ENCODE measurements at regions not wholly inside any gene's neighbourhood (a gene's known extent, or its start where the extent isn't known, plus 50 kb on each side); places are given as distances from the start of the nearest gene placed in this dataset.

DNA sequence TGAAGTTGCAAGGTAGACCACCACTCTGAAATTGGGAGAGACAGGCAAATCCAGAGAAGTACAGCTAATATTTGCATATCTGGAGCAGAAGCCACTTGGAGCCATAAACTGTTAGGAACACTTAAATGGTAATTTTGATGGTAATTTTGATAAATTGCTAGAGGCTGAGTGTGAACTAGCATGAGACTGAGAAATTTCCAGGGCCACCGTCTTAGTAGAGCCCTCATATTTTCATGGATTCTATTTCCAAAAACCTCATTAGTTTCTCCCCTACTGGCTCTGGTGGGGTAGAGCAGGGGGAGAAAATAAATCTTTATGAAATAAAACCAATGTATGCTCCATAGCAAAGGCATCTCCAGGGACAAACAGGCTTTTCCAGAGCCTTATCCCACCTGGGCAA lies 429.4 kb upstream of the DIPK2B start:
- H3K27me3 ChIP-seq, result no peaks in the 10 kb centered on the region
- no peaks in the 10 kb centered on the region for H3K36me3 ChIP-seq
- H3K4me1 ChIP-seq, result no peaks in the 10 kb centered on the region
- H3K4me3 ChIP-seq, result no peak overlapping the region
- no peak for DNase-seq
- H3K9me3 ChIP-seq, result no peaks in the 10 kb centered on the region
- TF ChIP-seq, protein P1, sequence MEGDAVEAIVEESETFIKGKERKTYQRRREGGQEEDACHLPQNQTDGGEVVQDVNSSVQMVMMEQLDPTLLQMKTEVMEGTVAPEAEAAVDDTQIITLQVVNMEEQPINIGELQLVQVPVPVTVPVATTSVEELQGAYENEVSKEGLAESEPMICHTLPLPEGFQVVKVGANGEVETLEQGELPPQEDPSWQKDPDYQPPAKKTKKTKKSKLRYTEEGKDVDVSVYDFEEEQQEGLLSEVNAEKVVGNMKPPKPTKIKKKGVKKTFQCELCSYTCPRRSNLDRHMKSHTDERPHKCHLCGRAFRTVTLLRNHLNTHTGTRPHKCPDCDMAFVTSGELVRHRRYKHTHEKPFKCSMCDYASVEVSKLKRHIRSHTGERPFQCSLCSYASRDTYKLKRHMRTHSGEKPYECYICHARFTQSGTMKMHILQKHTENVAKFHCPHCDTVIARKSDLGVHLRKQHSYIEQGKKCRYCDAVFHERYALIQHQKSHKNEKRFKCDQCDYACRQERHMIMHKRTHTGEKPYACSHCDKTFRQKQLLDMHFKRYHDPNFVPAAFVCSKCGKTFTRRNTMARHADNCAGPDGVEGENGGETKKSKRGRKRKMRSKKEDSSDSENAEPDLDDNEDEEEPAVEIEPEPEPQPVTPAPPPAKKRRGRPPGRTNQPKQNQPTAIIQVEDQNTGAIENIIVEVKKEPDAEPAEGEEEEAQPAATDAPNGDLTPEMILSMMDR (IDR thresholded peaks at IDR 0.05), result no peak
- no peak overlapping the region for H3K9ac ChIP-seq (ENCODE audit: low read depth in 2 of 2, low read length in 2 of 2)
- H3K27ac ChIP-seq, result no peak overlapping the region
- intact Hi-C loops (cut with DNase I), result no loop called here

DNA sequence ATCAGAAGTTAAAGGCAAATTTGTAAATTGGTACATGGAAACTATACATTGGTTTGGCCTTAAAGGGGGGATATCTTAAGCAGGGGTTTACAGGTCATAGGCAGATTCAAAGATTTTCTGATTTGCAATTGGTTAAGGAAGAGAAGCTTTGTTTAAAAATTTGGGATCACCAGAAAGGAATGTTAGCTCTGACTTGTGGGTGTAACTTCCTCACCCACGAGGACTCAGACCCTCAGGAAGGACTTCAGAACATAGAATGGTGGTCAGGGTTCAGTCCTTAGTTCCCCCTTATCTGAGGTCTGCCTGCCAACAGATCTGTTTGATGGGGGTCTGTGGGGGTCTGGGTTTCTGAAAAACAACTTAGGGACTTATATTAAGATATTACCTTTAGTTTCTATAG lies 427.4 kb upstream of the DIPK2B start:
- TF ChIP-seq, protein P1 (IDR thresholded peaks at IDR 0.05), result no peak
- H3K27me3 ChIP-seq, result no peaks in the 10 kb centered on the region
- no peak overlapping the region for H3K9ac ChIP-seq (ENCODE audit: low read depth in 2 of 2, low read length in 2 of 2)
- no peaks in the 10 kb centered on the region for H3K4me1 ChIP-seq
- H3K4me3 ChIP-seq, result no peak overlapping the region
- H3K9me3 ChIP-seq, result no peaks in the 10 kb centered on the region
- no peak for DNase-seq
- intact Hi-C loops (cut with DNase I), result no loop called here
- H3K36me3 ChIP-seq, result no peaks in the 10 kb centered on the region
- H3K27ac ChIP-seq, result no peak overlapping the region

DNA sequence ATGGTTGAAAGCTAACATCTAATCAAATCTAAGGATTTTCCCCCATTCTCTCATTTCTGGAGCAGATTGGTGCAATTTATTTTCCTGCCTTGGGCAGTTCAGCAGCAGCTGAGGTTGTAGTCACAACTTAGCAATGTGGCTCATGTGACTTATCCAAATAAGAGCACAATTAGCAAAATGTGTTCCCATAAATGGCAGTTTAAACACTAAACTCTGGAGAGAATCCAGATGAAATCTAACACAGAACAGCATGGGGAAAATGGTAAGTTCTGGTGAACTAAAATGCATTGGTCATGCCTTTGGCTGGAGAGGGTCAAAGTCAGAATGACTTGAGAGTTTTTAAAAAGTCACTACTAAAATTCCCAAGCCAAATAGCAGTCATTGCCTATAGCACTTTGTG lies 422.6 kb upstream of the DIPK2B start:
- TF ChIP-seq, protein P1 (IDR thresholded peaks at IDR 0.05), result no peak
- no peak for DNase-seq
- no peaks in the 10 kb centered on the region for H3K9me3 ChIP-seq
- H3K27me3 ChIP-seq, result no peaks in the 10 kb centered on the region
- no peak overlapping the region for H3K4me3 ChIP-seq
- H3K9ac ChIP-seq (ENCODE audit: low read depth in 2 of 2, low read length in 2 of 2), result no peak overlapping the region
- no peaks in the 10 kb centered on the region for H3K4me1 ChIP-seq
- H3K36me3 ChIP-seq, result no peaks in the 10 kb centered on the region
- intact Hi-C loops (cut with DNase I), result no loop called here
- no peak overlapping the region for H3K27ac ChIP-seq

DNA sequence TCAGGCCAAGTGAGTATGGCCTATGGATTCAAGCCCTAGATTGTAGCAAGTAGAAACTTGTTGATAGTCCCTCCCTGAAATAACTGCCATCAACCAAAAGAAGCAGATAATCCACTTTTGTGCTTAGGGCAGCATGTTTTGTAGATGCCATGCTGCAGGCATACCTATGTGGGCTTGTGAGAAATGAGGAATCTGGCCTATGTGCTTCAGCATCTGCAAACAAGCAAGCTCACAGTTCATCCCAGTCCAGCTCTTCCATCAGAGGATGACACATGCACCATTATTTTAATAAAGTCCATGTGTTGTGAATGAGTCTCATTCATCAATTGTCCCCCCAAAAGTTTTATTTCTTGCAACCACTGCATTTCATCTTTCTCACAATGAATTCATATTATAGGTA lies 421.9 kb upstream of the DIPK2B start:
- TF ChIP-seq, protein P1 (IDR thresholded peaks at IDR 0.05), result no peak
- no peak overlapping the region for H3K9ac ChIP-seq (ENCODE audit: low read depth in 2 of 2, low read length in 2 of 2)
- no peak overlapping the region for H3K27ac ChIP-seq
- DNase-seq, result no peak
- H3K9me3 ChIP-seq, result no peaks in the 10 kb centered on the region
- intact Hi-C loops (cut with DNase I), result no loop called here
- no peaks in the 10 kb centered on the region for H3K4me1 ChIP-seq
- no peak overlapping the region for H3K4me3 ChIP-seq
- H3K36me3 ChIP-seq, result no peaks in the 10 kb centered on the region
- no peaks in the 10 kb centered on the region for H3K27me3 ChIP-seq

DNA sequence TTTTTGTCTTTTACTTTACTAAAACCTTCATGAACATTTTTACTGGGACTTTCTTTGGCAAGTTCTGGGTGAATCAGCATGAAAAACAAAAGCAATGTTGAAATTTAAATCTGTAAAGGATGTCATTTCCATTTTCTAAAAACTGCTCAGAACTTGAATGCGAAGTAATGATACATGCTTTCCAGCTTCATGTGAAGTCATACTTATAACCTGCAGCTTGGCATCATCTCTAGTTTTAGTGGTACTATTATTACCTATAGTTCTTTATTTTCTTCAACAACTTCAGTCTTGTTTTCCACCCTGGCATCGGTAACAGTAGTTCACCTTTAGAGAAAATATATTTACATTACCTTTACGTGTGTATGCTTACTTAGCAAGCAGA lies 421.4 kb upstream of the DIPK2B start:
- no peak overlapping the region for H3K27ac ChIP-seq

More for the DNA sequence above, 421.4 kb upstream of the DIPK2B start:
- TF ChIP-seq, protein P1 (IDR thresholded peaks at IDR 0.05), result no peak
- Histone ChIP-seq H3K36me3 (no peaks in the 10 kb centered on the region), H3K4me3 (no peak overlapping the region), H3K9me3 (no peaks in the 10 kb centered on the region), H3K4me1 (no peaks in the 10 kb centered on the region), H3K9ac (ENCODE audit: low read depth in 2 of 2, low read length in 2 of 2) (no peak overlapping the region), H3K27me3 (no peaks in the 10 kb centered on the region)
- DNase-seq, result no peak
- intact Hi-C loops (cut with DNase I), result no loop called here

All from colonic mucosa (tissue), 4 donors.